Astrocyte (in vitro differentiated cells and primary cell): ENCODE measurements at regions not wholly inside any gene's neighbourhood (a gene's known extent, or its start where the extent isn't known, plus 50 kb on each side); places are given as distances from the start of the nearest gene placed in this dataset.

ENCODE experiments used
- DNase-seq: peaks from one replicate; pipeline ENCODE4 v3.0.0-alpha.2; 2010; ENCODE audit warnings: low read depth
- FAIRE-seq: peaks from 2 replicates; lab custom pipeline; 2011; peaks lifted over from hg19 to GRCh38; lab: Jason Lieb, UNC
- H2AFZ ChIP-seq: 2 replicates; pipeline ENCODE4 v1.6.0; 2012; ENCODE audit warnings: low read depth, low read length, inconsistent platforms
- H3K27ac ChIP-seq: 2 replicates; pipeline ENCODE4 v1.5.1; 2011; ENCODE audit warnings: low read depth, low read length, inconsistent platforms
- H3K27me3 ChIP-seq: 2 replicates; pipeline ENCODE4 v1.6.0; 2011; ENCODE audit warnings: low read length, inconsistent platforms; ENCODE audit not compliant: insufficient read depth
- H3K36me3 ChIP-seq: 2 replicates; pipeline ENCODE4 v1.5.1; 2011; ENCODE audit warnings: low read length, inconsistent platforms; ENCODE audit not compliant: insufficient read depth
- H3K4me1 ChIP-seq: 2 replicates; pipeline ENCODE4 v1.5.1; 2011; ENCODE audit warnings: low read length, inconsistent platforms; ENCODE audit not compliant: insufficient read depth
- H3K4me2 ChIP-seq: 2 replicates; pipeline ENCODE4 v1.6.0; 2012; ENCODE audit warnings: low read length, inconsistent platforms
- H3K4me3 ChIP-seq: 2 replicates; pipeline ENCODE4 v1.5.1; 2011; ENCODE audit warnings: low read depth, mild to moderate bottlenecking, low read length, inconsistent platforms; ENCODE audit not compliant: insufficient read depth
- H3K79me2 ChIP-seq: 2 replicates; pipeline ENCODE4 v1.6.0; 2012; ENCODE audit warnings: mild to moderate bottlenecking, low read length, inconsistent platforms; ENCODE audit not compliant: insufficient read depth
- H3K9ac ChIP-seq: 2 replicates; pipeline ENCODE4 v1.6.0; 2012; ENCODE audit warnings: mild to moderate bottlenecking, low read length, inconsistent platforms
- H3K9me3 ChIP-seq: 2 replicates; pipeline ENCODE4 v1.5.1; 2012; ENCODE audit warnings: low read depth, mild to moderate bottlenecking, low read length, inconsistent platforms; ENCODE audit not compliant: insufficient read depth
- H4K20me1 ChIP-seq: 2 replicates; pipeline ENCODE4 v1.6.0; 2012; ENCODE audit warnings: low read length, inconsistent platforms; ENCODE audit not compliant: insufficient read depth
- H3K27ac Mint-ChIP-seq: one replicate; pipeline ENCODE4 v1.8.0; 2021; ENCODE audit warnings: mild to moderate bottlenecking, mixed read lengths; ENCODE audit not compliant: unreplicated experiment
- H3K27me3 Mint-ChIP-seq: one replicate; pipeline ENCODE4 v1.8.0; 2021; ENCODE audit warnings: low read depth, mixed read lengths; ENCODE audit not compliant: unreplicated experiment
- H3K36me3 Mint-ChIP-seq: one replicate; pipeline ENCODE4 v1.8.0; 2021; ENCODE audit warnings: low read depth, mixed read lengths; ENCODE audit not compliant: unreplicated experiment
- H3K4me1 Mint-ChIP-seq: one replicate; pipeline ENCODE4 v1.8.0; 2021; ENCODE audit warnings: low read depth, mixed read lengths; ENCODE audit not compliant: unreplicated experiment
- H3K4me3 Mint-ChIP-seq: one replicate; pipeline ENCODE4 v1.8.0; 2021; ENCODE audit warnings: mild to moderate bottlenecking, moderate library complexity, mixed read lengths; ENCODE audit not compliant: unreplicated experiment
- H3K9me3 Mint-ChIP-seq: one replicate; pipeline ENCODE4 v1.8.0; 2021; ENCODE audit warnings: mild to moderate bottlenecking, mixed read lengths; ENCODE audit not compliant: unreplicated experiment
- CTCF ChIP-seq: IDR thresholded peaks from 2 replicates; pipeline ENCODE4 v1.5.1; 2011; ENCODE audit warnings: low read depth, mild to moderate bottlenecking, inconsistent platforms, low read length, moderate library complexity; ENCODE audit not compliant: insufficient read depth
- EZH2 ChIP-seq: IDR thresholded peaks from 2 replicates; pipeline ENCODE4 v1.6.1; 2012; ENCODE audit warnings: mild to moderate bottlenecking, low read length, inconsistent platforms; ENCODE audit not compliant: insufficient read depth

GRCh38 chr5:96074870-96075269, 113.2 kb upstream of the ELL2 start:
- FAIRE-seq, result no peak
- H4K20me1 ChIP-seq, result no peaks in the 10 kb centered on the region
- no peaks in the 10 kb centered on the region for H3K36me3 ChIP-seq
- no peak for DNase-seq
- H3K4me1 Mint-ChIP-seq, result peaks cover 27% of the 10 kb centered on the region
- no peaks in the 10 kb centered on the region for H3K27me3 ChIP-seq
- H3K36me3 Mint-ChIP-seq, result no peaks in the 10 kb centered on the region
- peaks cover 15% of the 10 kb centered on the region for H3K4me1 ChIP-seq
- H3K27ac Mint-ChIP-seq, result no peak overlapping the region
- H3K4me2 ChIP-seq, result peak overlapping the region; percentile 14
- peaks cover 5% of the 10 kb centered on the region for H3K9me3 Mint-ChIP-seq
- no peak overlapping the region for H3K27ac ChIP-seq
- H3K4me3 Mint-ChIP-seq, result no peak overlapping the region
- H3K9ac ChIP-seq, result no peak overlapping the region
- TF ChIP-seq EZH2, result no peak
- no peak for TF ChIP-seq CTCF
- H3K9me3 ChIP-seq, result no peaks in the 10 kb centered on the region
- peak overlapping the region; percentile 1 for H2AFZ ChIP-seq
- no peak overlapping the region for H3K4me3 ChIP-seq
- no peaks in the 10 kb centered on the region for H3K79me2 ChIP-seq
- H3K27me3 Mint-ChIP-seq, result no peaks in the 10 kb centered on the region

- H3K36me3 ChIP-seq, result no peaks in the 10 kb centered on the region
- Mint-ChIP-seq H3K27me3 (no peaks in the 10 kb centered on the region), H3K36me3 (no peaks in the 10 kb centered on the region), H3K9me3 (peaks cover 5% of the 10 kb centered on the region), H3K27ac (no peak overlapping the region), H3K4me1 (peaks cover 26% of the 10 kb centered on the region), H3K4me3 (no peak overlapping the region)
- TF ChIP-seq CTCF, result no peak
- no peak for TF ChIP-seq EZH2
- FAIRE-seq, result no peak
- H3K27me3 ChIP-seq, result no peaks in the 10 kb centered on the region
- H3K9me3 ChIP-seq, result no peaks in the 10 kb centered on the region
- no peak overlapping the region for H3K9ac ChIP-seq
- DNase-seq, result no peak
- H3K4me3 ChIP-seq, result no peak overlapping the region
- H3K4me2 ChIP-seq, result peak overlapping the region; percentile 14
- H3K79me2 ChIP-seq, result no peaks in the 10 kb centered on the region
- H4K20me1 ChIP-seq, result no peaks in the 10 kb centered on the region
- peaks cover 11% of the 10 kb centered on the region for H3K4me1 ChIP-seq
- H3K27ac ChIP-seq, result no peak overlapping the region
- H2AFZ ChIP-seq, result no peak overlapping the region
These were observed 112.8 kb upstream of the ELL2 start for GRCh38 chr5:96074460-96074859.

GRCh38 chr5:96072791-96073165, 111.1 kb upstream of the ELL2 start:
- no peaks in the 10 kb centered on the region for H3K36me3 Mint-ChIP-seq
- no peaks in the 10 kb centered on the region for H3K79me2 ChIP-seq
- no peak overlapping the region for H3K4me2 ChIP-seq
- no peak overlapping the region for H3K4me3 Mint-ChIP-seq
- no peak overlapping the region for H3K27ac ChIP-seq
- H3K4me1 Mint-ChIP-seq, result peaks cover 20% of the 10 kb centered on the region
- peaks cover 5% of the 10 kb centered on the region for H3K9me3 Mint-ChIP-seq
- DNase-seq, result no peak
- H3K4me3 ChIP-seq, result no peak overlapping the region
- no peak for FAIRE-seq
- H3K27me3 Mint-ChIP-seq, result no peaks in the 10 kb centered on the region
- H3K9me3 ChIP-seq, result no peaks in the 10 kb centered on the region
- H3K9ac ChIP-seq, result no peak overlapping the region
- H2AFZ ChIP-seq, result no peak overlapping the region
- no peak for TF ChIP-seq CTCF
- TF ChIP-seq EZH2, result no peak
- H4K20me1 ChIP-seq, result no peaks in the 10 kb centered on the region
- H3K36me3 ChIP-seq, result no peaks in the 10 kb centered on the region
- no peak overlapping the region for H3K27ac Mint-ChIP-seq
- no peaks in the 10 kb centered on the region for H3K27me3 ChIP-seq
- peaks cover 6% of the 10 kb centered on the region for H3K4me1 ChIP-seq
